SK-MEL-5 (cell line): ENCODE measurements at regions not wholly inside any gene's neighbourhood (a gene's known extent, or its start where the extent isn't known, plus 50 kb on each side); places are given as distances from the start of the nearest gene placed in this dataset.

ENCODE experiments used
- DNase-seq: peaks from one replicate; pipeline ENCODE4 v3.0.0-alpha.2; 2016; ENCODE audit warnings: low read depth, low spot score
- in situ Hi-C: cut with HindIII; loops from 2 replicates; pipeline ENCODE4 v1.10.0; 2016; ENCODE audit warnings: low sequenced_read_pairs, high pct_unique_total_duplicates, low pct_unique_long_range_greater_than_20kb

DNA sequence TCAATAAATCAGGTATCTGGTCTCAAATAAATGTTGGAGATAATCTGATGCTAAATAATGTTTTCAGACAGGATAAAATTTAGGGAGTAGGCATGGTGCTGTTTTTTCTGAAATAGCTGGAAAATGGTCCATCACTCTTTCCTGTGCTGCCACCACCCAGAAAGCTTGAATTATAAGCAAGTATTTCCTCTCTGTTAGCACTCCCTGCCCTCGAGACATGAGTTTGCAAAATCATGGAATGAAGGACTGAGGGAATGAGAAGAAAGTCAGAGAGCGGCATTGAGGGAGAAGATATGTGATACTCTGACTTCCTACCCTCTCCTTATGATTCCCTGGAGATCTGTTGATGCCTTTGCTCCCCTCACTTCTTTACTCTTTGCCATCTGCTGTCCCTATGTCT is 1095.7 kb downstream of the IGSF11 start:
- no peak for DNase-seq
- in situ Hi-C loops: no loop called here

DNA sequence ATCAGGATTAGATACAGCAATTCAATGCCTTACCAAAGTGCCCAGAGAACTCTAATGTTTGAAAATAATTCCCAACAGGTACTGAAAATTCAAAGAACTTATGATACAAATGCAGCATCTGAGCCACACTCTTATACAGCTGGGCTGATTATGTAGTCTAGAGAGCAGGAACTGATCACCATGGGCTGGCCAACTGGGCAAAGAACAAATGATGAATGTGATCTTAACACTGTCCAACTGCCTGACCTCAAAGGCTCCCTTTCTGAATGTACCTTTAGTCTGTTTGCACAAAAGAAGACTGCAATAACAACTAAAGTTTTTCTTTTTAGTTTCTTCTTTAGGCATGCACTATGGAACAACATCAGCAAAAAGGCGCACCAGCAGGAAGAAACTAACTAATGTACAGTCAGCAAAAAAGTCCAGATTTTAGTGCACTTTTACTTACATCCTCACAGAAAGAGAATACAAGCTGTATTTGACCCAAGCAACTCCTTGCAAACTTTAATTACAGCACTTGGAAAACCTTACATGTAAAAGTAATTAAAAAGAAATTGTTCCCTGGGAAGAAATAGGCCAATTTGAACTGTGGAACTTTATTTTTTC is 1095.1 kb downstream of the IGSF11 start:
- no peak for DNase-seq
- in situ Hi-C loops: no loop called here

DNA sequence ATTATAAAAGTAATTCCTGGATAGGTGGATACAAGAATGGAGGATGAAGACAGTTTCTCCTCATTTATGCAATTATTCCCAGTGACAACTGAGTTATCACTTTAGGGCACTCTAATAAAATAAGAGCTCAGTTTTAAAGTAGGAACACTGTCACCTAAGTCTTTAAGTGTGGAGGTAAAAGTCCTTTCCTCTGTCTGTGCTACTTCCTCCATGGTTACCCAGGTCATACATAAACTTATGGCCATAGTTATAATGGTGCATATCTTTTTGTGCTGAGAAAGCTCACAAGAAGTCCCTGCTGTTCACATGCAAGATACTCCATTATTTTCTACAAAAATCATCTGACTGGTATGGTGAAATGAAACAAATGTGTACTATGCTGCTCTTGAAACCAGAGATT is 1093.6 kb downstream of the IGSF11 start:
- in situ Hi-C loops: no loop called here
- DNase-seq: no peak

DNA sequence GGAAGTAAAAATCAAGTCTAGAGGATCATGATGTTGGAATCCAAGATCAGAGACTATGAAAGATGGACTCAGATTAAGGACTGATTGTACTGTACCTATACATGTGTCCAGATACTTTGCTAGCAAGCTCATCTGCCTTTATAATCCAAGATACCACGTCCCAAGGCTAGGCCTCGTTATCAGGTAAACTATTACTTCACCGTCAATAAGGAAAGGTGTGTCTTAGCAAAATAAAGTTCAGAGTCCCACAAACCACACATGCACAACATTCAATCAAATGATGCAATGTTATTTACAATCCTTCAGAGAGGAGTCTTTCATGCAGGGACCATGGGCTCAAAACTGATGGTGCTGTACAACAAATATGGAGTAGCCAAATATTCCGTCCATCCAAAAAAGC is 1092.9 kb downstream of the IGSF11 start:
- in situ Hi-C loops: no loop called here
- no peak for DNase-seq

DNA sequence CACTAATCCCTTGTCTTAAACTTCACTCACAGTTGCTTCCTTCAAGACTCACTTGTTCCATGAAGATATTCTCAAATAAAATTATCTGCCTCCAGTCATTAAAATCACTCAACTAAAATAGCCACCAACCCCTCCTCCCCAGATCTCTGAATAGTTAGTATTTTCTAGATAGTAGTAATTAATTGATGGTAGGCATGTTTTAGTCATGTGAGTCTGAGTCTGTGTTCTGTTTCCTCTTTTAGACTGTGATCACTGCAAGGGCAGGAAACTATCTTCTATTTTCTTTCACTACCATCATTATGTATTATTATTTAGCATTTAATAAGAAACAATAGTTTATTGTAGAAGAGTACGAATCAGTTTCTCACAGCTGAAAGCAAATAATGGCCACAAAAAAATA is 1080.5 kb downstream of the IGSF11 start:
- peak; percentile 1 for DNase-seq
- in situ Hi-C loops: no loop called here

DNA sequence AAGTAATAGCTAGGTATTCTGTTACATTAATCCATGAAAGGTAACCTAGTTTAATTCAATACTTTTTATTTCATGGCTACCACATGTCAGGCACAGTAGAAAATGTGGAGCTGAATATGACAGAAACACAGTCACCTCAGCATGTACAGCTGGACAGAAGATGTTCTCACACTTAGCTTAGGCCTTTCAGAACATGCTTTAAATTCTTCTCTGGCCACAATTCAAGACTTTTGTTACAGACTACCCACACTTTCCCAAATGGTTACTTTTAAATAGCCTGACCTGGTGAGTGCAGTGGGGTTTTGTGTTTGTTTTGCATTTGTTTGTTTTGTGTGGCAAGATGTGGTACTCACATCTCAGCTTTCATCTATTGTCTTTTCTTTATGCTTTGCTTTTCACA is 1079.5 kb downstream of the IGSF11 start:
- in situ Hi-C loops: no loop called here
- DNase-seq: no peak

DNA sequence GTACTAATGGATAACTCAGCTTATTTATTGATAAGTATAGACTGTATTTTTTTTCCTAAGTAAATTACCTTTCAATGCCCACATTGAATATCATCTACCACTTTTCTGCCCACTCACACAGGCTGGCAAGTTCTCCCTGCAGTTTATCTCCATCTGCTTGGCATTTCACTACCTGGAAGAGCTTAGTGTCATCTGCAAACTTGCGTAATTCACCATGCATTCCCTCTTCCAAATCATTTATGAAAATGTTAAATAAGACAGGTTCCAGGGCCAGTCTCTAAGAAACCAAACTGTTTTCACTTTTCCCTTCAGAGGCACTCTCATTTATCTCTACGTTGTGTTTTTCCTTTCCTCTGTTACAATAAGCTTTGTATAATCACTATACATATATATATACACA is 1076.6 kb downstream of the IGSF11 start:
- no peak for DNase-seq
- in situ Hi-C loops: no loop called here

DNA sequence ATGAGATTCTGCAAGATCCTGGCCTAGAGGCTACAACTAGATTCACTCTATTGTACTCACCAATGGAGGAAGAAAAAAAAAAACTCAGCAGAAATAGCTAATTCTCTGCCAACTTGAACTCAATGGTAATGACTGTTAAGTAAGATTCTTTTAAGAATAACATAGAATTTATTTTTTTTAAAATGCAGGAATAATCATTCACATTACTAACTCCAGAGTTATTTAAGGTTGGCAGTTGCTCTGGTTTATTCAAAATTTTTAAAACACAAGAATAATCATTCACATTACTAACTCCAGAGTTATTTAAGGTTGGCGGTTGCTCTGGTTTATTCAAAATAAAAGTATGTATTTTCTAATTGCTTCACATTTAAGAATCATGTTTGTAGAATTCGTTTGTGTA is 1071.9 kb downstream of the IGSF11 start:
- in situ Hi-C loops: no loop called here

DNA sequence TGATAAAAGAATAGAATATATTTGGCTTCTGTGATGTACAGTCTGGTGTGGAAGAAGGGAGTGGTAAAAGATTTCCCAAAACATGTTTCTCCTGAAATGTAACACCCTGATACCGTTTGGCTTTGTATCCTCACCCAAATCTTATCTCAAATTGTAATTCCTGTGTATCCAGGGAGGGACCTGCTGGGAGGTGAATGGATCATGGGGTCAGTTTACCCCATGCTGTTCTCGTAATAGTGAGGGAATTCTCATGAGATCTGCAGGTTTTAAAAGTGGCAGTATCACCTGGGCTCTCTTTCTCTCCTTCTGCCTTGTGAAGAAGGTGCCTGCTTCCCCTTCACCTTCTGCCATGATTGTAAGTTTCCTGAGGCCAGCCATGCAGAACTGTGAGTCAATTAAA is 1070.8 kb downstream of the IGSF11 start:
- DNase-seq: no peak
- in situ Hi-C loops: no loop called here

More for the DNA sequence above, 1071.9 kb downstream of the IGSF11 start:
- DNase-seq: no peak

DNA sequence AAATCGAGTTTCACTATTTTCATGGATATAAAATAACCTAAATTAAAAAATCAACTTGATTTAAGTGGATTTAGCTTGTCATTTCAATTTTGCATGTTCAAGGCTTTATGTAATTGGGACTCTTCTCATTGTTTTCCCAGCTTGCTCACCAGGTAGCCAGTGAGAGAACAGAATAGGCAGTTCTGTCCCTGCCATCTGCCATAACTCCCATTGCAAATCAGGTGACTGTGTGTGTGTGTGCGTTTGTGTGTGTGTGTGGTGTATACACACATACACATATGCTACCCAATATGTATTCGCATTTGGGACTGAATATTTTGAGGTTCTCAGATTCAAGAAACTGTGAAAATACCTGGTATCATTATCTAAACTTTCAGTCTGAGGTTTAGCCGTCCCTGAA is 1069.8 kb downstream of the IGSF11 start:
- DNase-seq: no peak
- in situ Hi-C loops: no loop called here

DNA sequence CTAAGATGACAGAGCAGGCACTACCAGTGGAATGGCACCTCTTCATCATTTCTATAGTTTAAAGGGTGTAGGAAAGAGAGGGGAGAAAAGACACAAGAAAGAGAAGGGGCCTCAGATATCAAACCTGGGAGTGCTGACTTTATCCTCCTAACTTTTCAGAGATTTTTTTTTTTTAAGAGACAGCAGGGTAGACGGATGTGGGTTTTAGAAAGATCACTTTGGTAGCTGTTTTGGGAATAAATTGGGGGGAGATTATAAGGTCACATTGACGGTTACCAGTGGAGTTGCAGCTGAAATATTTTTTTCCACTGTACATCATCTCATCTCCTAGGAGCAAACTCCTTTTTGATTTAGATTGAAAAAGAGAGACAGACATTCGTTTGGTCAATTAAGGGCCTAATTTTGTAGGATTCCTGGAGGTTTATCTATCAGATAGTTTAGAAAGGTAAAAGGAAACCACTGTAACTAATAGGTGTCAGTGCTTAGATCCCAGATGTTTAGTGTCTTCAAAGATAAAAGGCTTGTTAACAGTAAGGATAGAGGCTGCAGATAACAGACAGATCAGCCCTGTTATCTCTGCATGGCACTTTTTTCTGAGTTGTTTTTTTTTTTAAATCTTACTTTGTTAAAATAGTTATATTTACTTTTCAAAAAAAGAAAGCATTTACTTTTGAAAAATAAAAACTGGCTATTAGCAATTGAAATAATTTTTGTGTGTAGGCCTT is 1057.0 kb downstream of the IGSF11 start:
- in situ Hi-C loops: no loop called here

DNA sequence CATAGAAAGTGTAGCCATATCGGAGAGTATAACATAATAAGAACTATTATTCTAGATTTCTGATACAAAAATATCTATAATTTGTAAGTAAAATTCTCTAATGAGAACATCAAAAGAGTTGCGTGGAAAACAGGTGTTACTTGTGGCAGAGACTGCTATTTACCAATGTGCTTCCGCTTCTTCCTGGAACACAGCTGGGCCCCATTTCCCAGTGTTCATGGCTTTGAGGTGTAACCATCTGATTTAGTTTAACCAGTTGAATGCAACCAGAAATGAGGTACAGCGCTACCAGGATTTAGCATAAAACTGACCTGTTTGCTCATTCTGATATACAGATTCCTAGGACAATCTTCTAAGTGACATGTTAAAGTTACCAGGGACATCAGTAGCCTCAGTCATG is 1055.2 kb downstream of the IGSF11 start:
- DNase-seq: no peak
- in situ Hi-C loops: no loop called here

More for the DNA sequence above, 1057.0 kb downstream of the IGSF11 start:
- DNase-seq: no peak

DNA sequence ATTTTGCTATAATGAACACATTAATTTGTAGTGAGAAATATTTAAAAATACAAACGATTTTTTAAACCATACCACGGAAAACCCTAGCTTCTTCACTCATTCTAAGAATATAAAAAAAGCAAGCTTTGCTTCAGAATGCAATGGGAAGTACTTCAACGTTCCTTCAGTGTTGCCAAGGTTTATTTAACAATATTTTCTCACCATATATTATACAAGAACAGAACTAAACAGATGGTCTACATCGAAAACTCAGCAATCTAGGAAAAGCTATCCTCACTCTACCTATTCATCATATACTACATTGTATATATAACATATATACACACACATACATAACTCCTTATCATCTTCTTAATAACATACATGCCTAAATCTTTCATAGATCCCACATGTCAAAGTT is 1047.4 kb downstream of the IGSF11 start:
- no peak for DNase-seq
- in situ Hi-C loops: no loop called here

DNA sequence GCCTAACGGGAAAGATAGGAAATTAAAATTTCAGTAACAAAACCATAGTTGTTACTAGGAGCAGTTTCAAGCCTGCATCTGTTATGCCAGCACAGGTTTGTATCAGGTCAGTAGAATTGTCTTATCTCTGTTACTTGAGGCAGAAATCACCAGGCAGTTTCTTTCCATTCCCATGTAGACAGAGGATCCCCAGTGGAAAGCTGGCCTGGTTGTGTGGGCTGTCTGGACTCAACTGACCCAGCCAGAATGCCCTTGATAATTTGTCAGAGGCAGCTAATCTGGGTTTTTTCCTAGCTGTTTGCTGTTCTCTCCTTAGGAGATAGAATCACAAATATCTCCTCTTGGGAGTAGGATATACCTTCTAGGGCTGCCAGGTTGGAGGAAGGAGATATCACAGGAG is 1044.7 kb downstream of the IGSF11 start:
- no peak for DNase-seq
- in situ Hi-C loops: no loop called here

DNA sequence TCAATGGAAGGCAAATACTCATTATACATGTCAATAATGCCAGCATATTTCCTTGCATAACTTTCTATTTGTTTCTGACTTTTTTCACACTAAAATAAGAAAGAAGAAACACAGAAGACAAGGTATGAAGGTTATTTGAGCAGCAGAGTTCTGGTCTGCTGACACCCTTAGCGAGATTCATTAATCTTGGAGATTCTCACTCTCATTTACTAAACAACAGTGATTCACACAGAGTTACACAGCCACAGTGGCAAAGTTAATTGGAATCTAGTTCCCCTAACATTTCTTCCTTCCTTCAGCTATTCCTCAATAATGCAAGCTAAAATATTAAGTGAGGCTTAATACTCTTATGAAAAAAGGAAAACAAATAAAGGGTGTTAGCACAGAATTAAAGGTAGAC is 1044.0 kb downstream of the IGSF11 start:
- in situ Hi-C loops: no loop called here

DNA sequence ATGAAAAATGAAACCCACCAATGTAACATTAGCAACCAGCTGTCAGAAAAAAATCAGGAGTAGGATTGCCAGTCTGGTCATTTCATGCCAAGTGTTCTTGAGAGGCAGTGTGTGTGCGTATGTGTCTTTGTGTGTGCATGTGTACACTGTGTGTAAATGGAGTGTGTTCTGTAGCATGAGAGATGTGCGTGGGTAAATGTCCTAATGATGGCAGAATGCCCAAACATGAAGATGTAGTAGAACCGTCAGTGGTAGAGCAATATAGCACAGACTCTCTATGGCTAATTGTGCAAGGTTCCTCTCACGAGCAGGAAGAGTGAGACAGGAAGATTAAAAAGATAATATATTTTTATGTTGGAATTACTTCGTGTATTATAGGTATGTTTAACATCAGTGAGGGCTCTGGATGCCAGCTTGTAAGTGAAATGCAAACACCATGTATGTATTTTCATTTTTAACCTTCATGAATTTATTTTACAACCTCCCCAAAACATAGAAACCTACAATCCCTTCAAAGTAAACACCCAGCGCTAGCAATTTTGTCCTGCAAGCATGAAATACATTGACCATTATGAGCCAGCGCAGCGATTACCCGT is 1038.7 kb downstream of the IGSF11 start:
- in situ Hi-C loops: no loop called here
- DNase-seq: no peak

More for the DNA sequence above, 1044.0 kb downstream of the IGSF11 start:
- DNase-seq: no peak

DNA sequence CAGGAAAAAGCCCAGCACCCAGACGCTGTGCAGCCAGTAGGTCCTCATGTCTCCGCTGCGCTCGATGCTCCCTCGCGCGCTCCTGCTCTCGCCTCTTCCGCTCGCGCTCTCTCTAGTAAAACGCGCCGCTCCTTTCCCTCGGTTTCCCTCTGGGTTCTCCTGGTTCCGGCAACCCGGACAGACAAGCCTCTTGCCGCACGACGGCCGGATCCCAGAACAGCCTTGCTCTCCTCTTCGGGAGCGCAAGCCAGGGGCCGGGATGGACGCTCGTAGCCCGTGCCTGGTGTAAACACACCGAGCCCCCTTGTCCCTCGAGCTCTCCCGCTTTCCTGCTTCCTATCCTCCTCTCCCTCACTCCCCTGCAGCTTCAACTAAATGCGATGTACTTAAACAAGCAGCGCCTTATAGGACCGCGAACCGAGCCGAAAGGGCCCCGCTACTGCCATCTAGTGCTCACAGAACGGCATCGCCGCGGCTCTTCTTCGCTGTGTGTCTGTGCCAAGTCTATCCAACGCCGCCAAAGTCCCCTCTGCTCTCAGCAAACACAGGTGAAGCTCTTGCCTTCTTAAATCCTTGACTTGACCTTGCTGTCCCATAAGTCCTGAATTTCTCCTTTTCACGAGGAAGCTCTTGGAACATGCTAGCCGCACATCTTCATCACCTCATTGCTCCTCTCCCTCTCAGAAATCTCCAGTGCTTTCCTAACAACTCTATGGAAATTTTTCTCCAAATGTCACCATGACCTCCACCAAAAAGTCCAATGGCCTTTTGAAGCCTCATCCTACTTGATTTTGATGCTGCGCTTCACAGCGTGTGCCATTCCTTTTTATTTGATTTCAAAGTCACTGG is 1037.2 kb downstream of the IGSF11 start:
- DNase-seq: peak; percentile 76
- in situ Hi-C loops: no loop called here

DNA sequence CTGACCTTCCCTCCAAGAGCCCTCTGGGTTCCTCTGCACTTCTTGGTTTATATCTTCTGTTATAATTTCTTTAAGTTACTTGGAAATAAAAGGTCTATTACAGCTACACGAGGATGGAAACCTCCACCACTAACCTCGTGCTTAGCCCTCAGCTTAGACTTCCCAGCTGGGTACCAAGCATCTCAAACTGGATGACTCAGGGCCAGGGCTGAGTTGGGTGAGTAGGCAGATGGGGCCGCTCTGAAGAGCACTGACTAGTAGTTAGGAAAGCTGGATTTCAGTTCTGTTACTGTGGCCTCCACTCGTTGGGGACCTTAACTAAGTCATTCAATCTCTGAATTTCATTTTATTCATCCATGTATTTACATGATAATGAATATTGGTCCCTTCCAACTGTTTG is 1036.6 kb downstream of the IGSF11 start:
- no peak for DNase-seq
- in situ Hi-C loops: no loop called here
